Left kidney (tissue), 1 donor: ENCODE measurements at regions not wholly inside any gene's neighbourhood (a gene's known extent, or its start where the extent isn't known, plus 50 kb on each side); places are given as distances from the start of the nearest gene placed in this dataset.
"Not testable (repeated sequence)": the region's sequence is repeated elsewhere in the genome, so short reads cannot be mapped to it uniquely, and the experiment has no call there.

Experiments
- DNase-seq: peaks from one replicate; pipeline ENCODE4 v3.0.0-alpha.2; 2013

DNA sequence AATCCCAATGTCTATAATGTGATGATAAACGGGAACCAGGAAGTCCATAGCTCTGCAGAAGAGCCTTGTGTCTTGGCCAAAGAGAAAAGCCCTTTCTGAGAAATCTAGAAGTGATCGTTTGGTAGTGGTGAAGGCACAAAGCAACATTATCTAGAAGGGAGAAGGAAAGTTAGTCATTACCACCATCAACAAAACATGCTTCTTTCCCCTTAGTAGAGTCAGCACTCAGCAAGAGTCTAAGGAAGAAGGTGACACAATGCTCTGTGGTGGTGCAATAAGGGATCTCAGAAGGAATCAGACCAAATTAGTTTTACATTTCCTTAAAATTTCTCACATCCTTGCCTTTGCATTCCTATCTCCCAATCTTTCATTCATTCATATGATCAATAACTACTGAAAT, 134.4 kb upstream of the PRDX6 start:
- no peak for DNase-seq

GRCh38 chr1:173344034-173344743, 132.9 kb upstream of the PRDX6 start:
- no peak for DNase-seq

- no peak for DNase-seq
Measured at GRCh38 chr1:173347282-173347818, 129.8 kb upstream of the PRDX6 start.

GRCh38 chr1:173352635-173353034, 124.5 kb upstream of the PRDX6 start:
- DNase-seq: not testable (repeated sequence)

DNA sequence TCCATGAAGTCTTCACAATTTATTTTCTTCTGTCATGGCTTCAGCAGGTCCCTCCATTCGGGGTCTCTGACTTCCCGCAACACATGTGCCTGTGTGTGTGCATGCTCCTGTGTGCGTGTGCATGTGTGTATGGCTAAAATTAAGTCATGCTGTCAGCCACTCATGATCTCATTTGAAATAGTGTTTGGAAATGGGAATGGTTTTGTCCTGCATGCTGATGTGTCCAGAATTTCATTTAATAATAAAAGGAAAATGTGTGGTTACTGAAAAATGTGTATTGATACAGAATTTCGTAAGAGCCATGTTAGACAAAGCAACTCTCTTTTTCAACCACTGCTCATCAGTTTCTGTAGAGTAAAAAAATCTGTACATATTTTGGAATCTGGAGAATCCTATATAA, 123.8 kb upstream of the PRDX6 start:
- no peak for DNase-seq

GRCh38 chr1:173354937-173355280, 122.2 kb upstream of the PRDX6 start:
- DNase-seq: no peak

DNA sequence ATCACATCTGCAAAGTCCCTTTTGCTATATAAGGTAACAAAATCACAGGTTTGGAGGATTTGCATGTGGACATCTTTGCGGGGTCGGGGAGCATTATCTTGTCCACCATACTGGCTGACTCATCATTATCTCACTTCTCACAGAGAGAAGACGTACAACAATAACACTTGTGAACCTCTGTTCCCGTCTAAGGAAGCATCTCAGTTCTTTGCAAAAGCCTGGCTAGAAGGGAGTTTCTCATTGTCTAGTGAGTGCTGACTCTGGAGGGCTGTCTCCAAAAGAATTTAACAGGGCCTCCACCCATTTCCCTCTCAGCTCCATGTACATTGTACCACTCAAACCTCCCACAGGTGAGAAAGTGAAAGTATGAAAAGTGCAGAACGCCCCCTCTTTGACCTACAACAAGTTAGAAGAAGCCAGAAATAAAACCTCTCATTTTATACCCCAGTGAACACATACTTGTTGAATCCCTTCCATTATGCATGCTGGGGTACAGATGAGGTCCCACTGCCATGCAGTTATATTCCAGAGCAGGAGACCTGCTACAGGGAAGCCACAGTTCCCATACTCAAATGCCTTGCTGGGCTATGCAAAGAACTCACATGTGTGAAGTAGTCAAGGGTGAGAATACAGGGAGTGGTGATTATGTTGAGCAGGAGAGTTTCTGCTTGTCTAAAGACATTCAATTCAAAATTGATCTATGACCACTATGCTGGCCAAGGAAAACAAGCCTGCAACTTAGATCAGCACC, 121.7 kb upstream of the PRDX6 start:
- no peak for DNase-seq

GRCh38 chr1:173356191-173356762, 120.9 kb upstream of the PRDX6 start:
- no peak for DNase-seq

DNA sequence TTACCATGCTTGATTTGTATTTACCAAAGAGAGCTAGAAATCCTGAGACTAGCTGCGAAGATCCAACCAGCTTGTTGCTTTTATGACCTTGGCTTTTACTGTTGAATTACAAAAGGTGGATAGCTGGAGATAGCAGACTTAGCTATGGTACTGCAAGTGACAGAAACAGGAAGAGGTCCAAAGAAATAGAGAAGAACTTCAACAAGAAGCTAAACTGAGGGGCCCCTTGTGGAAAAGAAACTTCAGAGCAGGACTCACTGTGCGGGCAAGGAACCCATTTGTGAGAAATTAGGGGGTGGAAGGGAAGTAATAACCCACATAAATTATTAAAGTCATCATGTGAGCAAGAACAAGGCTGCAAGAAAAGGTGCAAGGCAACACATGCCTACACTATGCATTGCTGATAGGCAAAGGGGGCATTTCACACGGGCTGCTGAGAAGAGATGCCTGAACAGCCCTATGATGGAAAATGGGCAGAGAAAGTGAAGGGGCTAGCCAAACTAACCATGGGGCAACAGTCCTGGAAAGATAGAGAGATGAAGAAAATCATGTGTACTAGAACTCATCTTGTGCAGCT, 116.6 kb upstream of the PRDX6 start:
- no peak for DNase-seq

DNA sequence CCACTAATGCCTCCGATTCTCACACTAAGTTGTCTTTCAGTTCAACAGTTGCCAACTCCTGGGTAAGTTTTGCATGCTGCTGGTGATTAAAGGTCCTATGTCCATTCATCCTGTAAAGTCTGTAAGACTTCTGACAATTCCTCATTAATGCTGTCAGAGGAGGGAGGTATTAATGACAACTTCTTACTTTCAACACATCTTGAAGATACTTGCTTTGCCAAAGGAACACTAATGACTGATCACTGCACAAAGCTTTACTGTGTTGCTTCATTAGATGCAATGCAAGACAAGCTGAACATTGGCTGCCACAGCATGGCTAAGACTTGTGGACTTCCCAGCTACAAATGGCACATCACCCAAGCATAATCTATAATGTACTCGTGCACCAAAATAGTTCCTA, 114.6 kb upstream of the PRDX6 start:
- DNase-seq: no peak

DNA sequence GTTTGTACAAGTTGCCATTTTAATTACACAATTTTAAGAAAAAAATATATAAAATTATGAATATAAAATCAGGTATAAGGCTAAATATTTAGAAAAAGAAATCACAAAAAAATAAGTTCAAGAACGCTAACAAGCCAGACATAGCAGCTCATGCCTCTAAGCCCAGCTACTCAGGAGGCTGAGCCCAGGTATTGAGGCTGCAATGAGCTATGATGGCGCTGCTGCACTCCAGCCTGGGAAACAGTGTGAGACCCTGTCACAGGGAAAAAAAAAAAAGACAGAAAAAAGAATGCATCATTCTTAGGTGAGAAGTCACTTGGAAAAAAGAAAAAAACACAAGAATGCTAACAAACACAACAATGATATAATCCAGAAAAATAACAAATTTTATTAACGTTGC, 112.3 kb upstream of the PRDX6 start:
- DNase-seq: no peak

DNA sequence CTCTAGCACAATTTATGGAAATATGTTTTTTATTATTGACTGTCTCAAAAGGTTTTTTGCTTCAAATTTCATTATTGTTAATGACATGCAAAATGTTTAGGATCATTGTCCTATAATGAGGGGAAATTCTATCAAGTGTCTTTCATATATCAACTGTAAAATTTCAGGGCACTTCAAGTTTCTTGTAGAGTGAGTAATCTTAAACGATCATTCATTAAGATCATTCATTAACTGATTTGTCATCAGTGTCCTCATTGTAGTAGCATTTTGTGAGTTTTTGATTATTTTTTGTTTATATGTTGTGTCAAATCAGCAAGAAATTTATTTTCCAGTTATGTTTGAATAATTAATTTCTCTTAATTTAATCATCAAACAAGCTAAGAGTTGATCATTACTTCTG, 111.8 kb upstream of the PRDX6 start:
- no peak for DNase-seq

DNA sequence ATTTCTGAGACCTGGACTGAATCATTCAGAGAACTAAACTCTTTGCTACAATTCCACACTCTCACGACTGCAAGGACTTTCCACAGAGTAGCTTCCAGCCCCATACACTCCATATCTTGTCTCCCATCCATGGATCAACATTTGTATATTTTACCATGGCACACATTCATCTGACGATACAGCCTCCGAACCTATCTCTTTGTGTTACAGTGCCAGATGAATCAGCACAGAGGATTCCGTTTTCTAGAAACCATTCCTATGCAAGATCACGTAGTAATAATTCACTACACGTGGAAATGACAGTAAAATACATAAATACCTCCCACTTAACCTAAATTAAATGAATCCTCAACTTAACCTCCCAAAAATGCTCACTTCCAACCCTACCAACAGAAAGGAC, 110.0 kb upstream of the PRDX6 start:
- DNase-seq: no peak

GRCh38 chr1:173370586-173370985, 106.5 kb upstream of the PRDX6 start:
- not testable (repeated sequence) for DNase-seq

- DNase-seq: not testable (repeated sequence)
Measured at GRCh38 chr1:173376065-173376464, 101.1 kb upstream of the PRDX6 start.

DNA sequence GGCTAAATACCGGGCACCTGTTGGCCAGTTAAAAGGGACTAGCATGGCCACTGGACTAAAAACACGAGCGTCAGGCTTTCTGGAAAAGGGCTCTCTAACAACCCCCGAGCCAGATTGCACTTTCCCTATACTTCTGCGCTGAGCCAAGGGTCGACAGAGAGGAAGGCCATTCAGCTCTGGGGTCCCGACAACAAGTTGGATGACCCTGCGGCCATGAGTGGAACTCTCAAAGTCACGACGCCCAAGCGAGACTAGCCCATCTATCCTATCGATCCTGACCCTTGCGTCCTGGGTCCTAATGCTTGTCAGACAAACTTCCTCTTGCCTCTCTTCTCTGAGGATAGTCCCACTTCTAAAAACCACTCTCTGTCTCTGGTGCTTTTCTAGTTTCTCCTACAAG, 99.9 kb upstream of the PRDX6 start:
- no peak for DNase-seq

DNA sequence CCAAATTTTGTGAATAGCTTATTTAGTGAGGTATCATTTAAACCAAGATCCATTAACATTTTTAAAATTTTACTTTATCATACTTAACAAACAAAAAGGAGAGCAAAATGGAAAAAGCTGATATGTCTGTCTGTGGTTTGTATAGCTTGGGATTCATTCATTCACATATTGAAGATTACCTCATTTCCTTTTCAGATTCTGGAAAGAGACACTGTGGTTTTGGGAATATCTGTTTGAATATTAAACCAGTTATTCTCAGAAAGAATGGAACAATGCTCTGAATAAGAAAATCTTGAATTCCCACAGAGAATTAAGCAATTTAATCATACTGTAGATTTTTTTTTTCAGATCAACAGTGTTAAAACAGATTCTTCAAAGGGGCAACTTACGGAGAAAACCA, 93.8 kb upstream of the PRDX6 start:
- DNase-seq: no peak

DNA sequence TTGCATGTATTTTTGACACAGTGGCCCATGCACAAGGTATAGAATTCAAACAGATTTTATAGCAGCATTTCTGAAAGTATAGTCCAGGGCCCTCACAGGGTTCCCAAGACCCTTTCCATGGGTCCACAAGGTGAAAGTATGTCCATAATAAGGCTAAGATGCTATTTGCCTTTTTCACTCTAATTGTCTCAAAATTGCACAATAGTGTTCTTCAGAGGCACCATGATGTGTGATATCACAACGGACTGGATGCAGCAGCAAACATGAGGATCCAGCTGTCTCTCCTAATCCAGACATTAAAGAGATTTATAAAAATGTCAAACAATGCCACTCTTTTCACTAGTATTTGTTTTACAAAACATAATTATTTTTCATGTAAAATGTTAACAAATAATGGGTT, 88.8 kb upstream of the PRDX6 start:
- no peak for DNase-seq

DNA sequence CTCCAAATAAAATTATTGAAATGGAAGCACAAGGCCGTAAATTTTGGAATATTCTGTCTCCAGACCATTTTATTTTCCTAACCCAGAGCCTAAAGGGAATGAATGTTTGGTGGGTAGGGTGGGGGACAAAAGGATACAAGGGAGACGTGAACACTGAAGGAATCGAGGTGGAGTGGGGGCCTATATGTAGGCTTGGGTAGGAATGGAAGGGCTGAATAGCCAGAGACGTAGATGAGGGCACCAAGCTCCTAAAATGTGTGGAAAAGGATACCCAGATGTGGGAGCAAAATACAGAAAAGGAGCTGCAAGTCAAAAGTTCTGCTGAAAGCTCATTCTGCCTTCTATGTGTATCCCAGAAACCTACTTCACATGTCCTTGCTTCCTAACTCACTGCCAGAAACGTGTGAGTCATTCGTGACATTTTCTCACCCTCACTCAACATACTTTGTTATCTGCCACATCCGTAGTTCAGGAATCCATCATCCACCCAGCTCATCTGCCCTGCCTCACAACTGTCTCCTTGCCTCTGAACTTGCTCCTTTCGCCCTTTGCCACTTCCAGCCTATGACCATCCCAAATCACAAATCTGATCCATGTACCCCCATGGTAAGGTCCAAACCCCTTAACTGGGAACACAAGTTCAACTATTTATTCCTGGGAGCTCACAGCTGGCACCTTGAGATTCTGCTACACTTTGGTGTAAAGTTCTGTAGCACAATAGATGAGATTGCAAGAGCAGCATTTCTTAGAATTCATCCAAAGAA, 84.1 kb upstream of the PRDX6 start:
- no peak for DNase-seq

GRCh38 chr1:173393659-173394000, 83.5 kb upstream of the PRDX6 start:
- DNase-seq: no peak

GRCh38 chr1:173394813-173395212, 82.3 kb upstream of the PRDX6 start:
- DNase-seq: not testable (repeated sequence)

GRCh38 chr1:173395762-173396161, 81.4 kb upstream of the PRDX6 start:
- DNase-seq: no peak
